GM18907 (cell line): ENCODE measurements at regions not wholly inside any gene's neighbourhood (a gene's known extent, or its start where the extent isn't known, plus 50 kb on each side); places are given as distances from the start of the nearest gene placed in this dataset.
"Not testable (repeated sequence)": the region's sequence is repeated elsewhere in the genome, so short reads cannot be mapped to it uniquely, and the experiment has no call there.

Source experiments
- ATAC-seq: cut with Tn5 transposase; IDR thresholded peaks from one replicate; pipeline ENCODE4 v1.9.1; 2021; ENCODE audit warnings: mild to moderate bottlenecking, moderate library complexity; ENCODE audit not compliant: unreplicated experiment

- no peak for ATAC-seq
These were observed 335.6 kb downstream of the PREX1 start for GRCh38 chr20:48492015-48492714.

GRCh38 chr20:48490961-48491831 lies 336.6 kb downstream of the PREX1 start:
- no peak for ATAC-seq

GRCh38 chr20:48490341-48490740 lies 337.5 kb downstream of the PREX1 start:
- not testable (repeated sequence) for ATAC-seq

- ATAC-seq, result no peak
These were observed 338.1 kb downstream of the PREX1 start for GRCh38 chr20:48489656-48490055.

- ATAC-seq, result peak; percentile 44
These were observed 338.7 kb downstream of the PREX1 start for GRCh38 chr20:48489046-48489463.

- peak; percentile 56 for ATAC-seq
These were observed 339.3 kb downstream of the PREX1 start for GRCh38 chr20:48488334-48489034.

- no peak for ATAC-seq
These were observed 341.7 kb downstream of the PREX1 start for GRCh38 chr20:48486065-48486464.

GRCh38 chr20:48485153-48485552 lies 342.6 kb downstream of the PREX1 start:
- ATAC-seq, result not testable (repeated sequence)

GRCh38 chr20:48483334-48484066 lies 344.3 kb downstream of the PREX1 start:
- no peak for ATAC-seq

- ATAC-seq, result no peak
These were observed 345.0 kb downstream of the PREX1 start for GRCh38 chr20:48482790-48483189.

- ATAC-seq, result no peak
These were observed 347.5 kb downstream of the PREX1 start for GRCh38 chr20:48480216-48480772.

GRCh38 chr20:48478806-48479585 lies 348.8 kb downstream of the PREX1 start:
- ATAC-seq, result no peak

GRCh38 chr20:48478370-48478769 lies 349.4 kb downstream of the PREX1 start:
- ATAC-seq, result no peak

- ATAC-seq, result no peak
These were observed 350.9 kb downstream of the PREX1 start for GRCh38 chr20:48476854-48477253.

GRCh38 chr20:48474022-48474421 lies 353.8 kb downstream of the PREX1 start:
- ATAC-seq, result no peak

- ATAC-seq, result no peak
These were observed 355.9 kb downstream of the PREX1 start for GRCh38 chr20:48471759-48472408.

- ATAC-seq, result no peak
These were observed 356.6 kb downstream of the PREX1 start for GRCh38 chr20:48471176-48471575.

- no peak for ATAC-seq
These were observed 357.7 kb downstream of the PREX1 start for GRCh38 chr20:48470141-48470540.

- ATAC-seq, result no peak
These were observed 358.8 kb downstream of the PREX1 start for GRCh38 chr20:48469026-48469425.
